Body of pancreas (tissue), 4 donors: ENCODE measurements at regions not wholly inside any gene's neighbourhood (a gene's known extent, or its start where the extent isn't known, plus 50 kb on each side); places are given as distances from the start of the nearest gene placed in this dataset.

Experiments used
- ATAC-seq: fragments of 150-250 bp; one replicate; pipeline ENCODE4 v1.9.1; 2016
- DNase-seq, 4 donors: peaks; one replicate each; pipeline ENCODE4 v3.0.0-alpha.2; 2019
- H3K27ac ChIP-seq, 4 donors: fragments of 200-600 bp; sonication (generic); 1 replicate in 3 of 4; 2 replicates in 1 of 4; pipeline versions ENCODE4 v1.5.1 to v1.6.1; 2016 to 2019; ENCODE audit warnings: mild to moderate bottlenecking in 1 of 4, mixed read lengths in 1 of 4, moderate library complexity in 1 of 4
- H3K27me3 ChIP-seq, 2 donors: fragments of 200-600 bp; sonication (generic); one replicate each; pipeline ENCODE4 v1.6.0; 2016; ENCODE audit warnings: mild to moderate bottlenecking in 1 of 2
- H3K36me3 ChIP-seq, 2 donors: fragments of 200-600 bp; sonication (generic); replicated peaks in 1 of 2; 2 replicates each; pipeline ENCODE4 v1.5.1; 2016; ENCODE audit warnings: low read depth in 2 of 2; ENCODE audit not compliant: insufficient read depth in 1 of 2
- H3K4me1 ChIP-seq: fragments of 200-600 bp; sonication (generic); one replicate; pipeline ENCODE4 v1.6.0; 2016
- H3K4me3 ChIP-seq, 2 donors: fragments of 200-600 bp; sonication (generic); 1 replicate in 1 of 2; 2 replicates in 1 of 2; pipeline ENCODE4 v1.5.1; 2016 to 2019
- H3K9me3 ChIP-seq, 3 donors: fragments of 200-600 bp; sonication (generic); 1 replicate in 2 of 3; 2 replicates in 1 of 3; pipeline ENCODE4 v1.5.1; 2016
- CTCF ChIP-seq, 7 experiments: fragments of 450-650 bp in 4 of 7; fragments of 200-600 bp in 3 of 7; sonication (generic) in 3 of 7; IDR thresholded peaks; one replicate each; pipeline ENCODE4 v1.5.1; 2016 to 2019; ENCODE audit warnings: antibody characterized with exemption in 7 of 7
- POLR2A ChIP-seq, 3 donors: fragments of 450-650 bp; IDR thresholded peaks; one replicate each; pipeline ENCODE4 v1.6.1; 2016; ENCODE audit warnings: antibody characterized with exemption in 3 of 3, mild to moderate bottlenecking in 2 of 3
- WGBS, 2 donors: methylation state at CpG; one replicate each; pipeline ENCODE4 v1.1.5; 2017; 5-methylcytosine and 5-hydroxymethylcytosine counted together
- intact Hi-C: fragments of 100-400 bp; cut with DNase I; formaldehyde crosslinking; loops from one replicate; pipeline ENCODE4 v1.15.1; 2023

- H3K27ac ChIP-seq = no peak overlapping the region
- intact Hi-C loops = no loop called here
- no peaks in the 10 kb centered on the region for H3K27me3 ChIP-seq
- WGBS, 2 donors = 79 to 82% methylated on average over 3 of the region's 5 CpGs
- H3K4me3 ChIP-seq = no peak overlapping the region
- DNase-seq = peak in 1 of 4 donors; percentile 3
- TF ChIP-seq POLR2A (IDR thresholded peaks at IDR 0.05) (no peak), CTCF (IDR thresholded peaks at IDR 0.05) (no peak)
- no peaks in the 10 kb centered on the region for H3K36me3 ChIP-seq
- no peaks in the 10 kb centered on the region for H3K9me3 ChIP-seq
- H3K4me1 ChIP-seq = no peaks in the 10 kb centered on the region
- ATAC-seq = no peak
These were observed 146.8 kb upstream of the USP9X start for GRCh38 chrX:40938423-40938822.

- Histone ChIP-seq H3K27ac (no peak overlapping the region), H3K4me3 (no peak overlapping the region), H3K36me3 (no peaks in the 10 kb centered on the region), H3K4me1 (no peaks in the 10 kb centered on the region), H3K9me3 (no peaks in the 10 kb centered on the region), H3K27me3 (no peaks in the 10 kb centered on the region)
- DNase-seq (no peak), ATAC-seq (no peak)
- 89 to 92% methylated on average over 1 of the region's 1 CpG for WGBS, 2 donors
- intact Hi-C loops = no loop called here
- TF ChIP-seq POLR2A (IDR thresholded peaks at IDR 0.05) (no peak), CTCF (IDR thresholded peaks at IDR 0.05) (no peak)
These were observed 142.1 kb upstream of the USP9X start for GRCh38 chrX:40943093-40943641.

- H3K27ac ChIP-seq = peak overlapping the region in 2 of 4 donors; percentile 6 to 55
- no peaks in the 10 kb centered on the region for H3K4me1 ChIP-seq
- H3K4me3 ChIP-seq = no peak overlapping the region
- no peaks in the 10 kb centered on the region for H3K27me3 ChIP-seq
- no peaks in the 10 kb centered on the region for H3K36me3 ChIP-seq
- intact Hi-C loops = no loop called here
- WGBS, 2 donors = 3 to 6% methylated on average over 5 of the region's 5 CpGs
- DNase-seq (peak; percentile 11 to 65 (median 33)), ATAC-seq (peak; percentile 73)
- TF ChIP-seq CTCF (IDR thresholded peaks at IDR 0.05) (no peak), POLR2A (IDR thresholded peaks at IDR 0.05) (no peak)
- H3K9me3 ChIP-seq = no peaks in the 10 kb centered on the region
These were observed 139.9 kb upstream of the USP9X start for GRCh38 chrX:40945361-40945713.

- intact Hi-C loops = no loop called here
- Histone ChIP-seq H3K4me1 (no peaks in the 10 kb centered on the region), H3K4me3 (no peak overlapping the region), H3K36me3 (no peaks in the 10 kb centered on the region), H3K27ac (no peak overlapping the region), H3K9me3 (no peaks in the 10 kb centered on the region), H3K27me3 (no peaks in the 10 kb centered on the region)
- WGBS, 2 donors = 58 to 71% methylated on average over 3 of the region's 3 CpGs
- no peak for TF ChIP-seq POLR2A (IDR thresholded peaks at IDR 0.05)
- TF ChIP-seq CTCF (IDR thresholded peaks at IDR 0.05) = no peak
- DNase-seq = no peak
- no peak for ATAC-seq
These were observed 138.0 kb upstream of the USP9X start for GRCh38 chrX:40947276-40947675.

GRCh38 chrX:40949071-40949470, 136.2 kb upstream of the USP9X start:
- ATAC-seq (no peak), DNase-seq (no peak)
- no peaks in the 10 kb centered on the region for H3K4me1 ChIP-seq
- no peaks in the 10 kb centered on the region for H3K9me3 ChIP-seq
- TF ChIP-seq CTCF (IDR thresholded peaks at IDR 0.05) = no peak
- intact Hi-C loops = no loop called here
- no peak overlapping the region for H3K27ac ChIP-seq
- H3K36me3 ChIP-seq = no peaks in the 10 kb centered on the region
- 76 to 79% methylated on average over 7 of the region's 7 CpGs for WGBS, 2 donors
- no peaks in the 10 kb centered on the region for H3K27me3 ChIP-seq
- H3K4me3 ChIP-seq = no peak overlapping the region
